IPS DF 6.9 (cell line): ENCODE measurements at regions not wholly inside any gene's neighbourhood (a gene's known extent, or its start where the extent isn't known, plus 50 kb on each side); places are given as distances from the start of the nearest gene placed in this dataset.
"Not testable (repeated sequence)": the region's sequence is repeated elsewhere in the genome, so short reads cannot be mapped to it uniquely, and the experiment has no call there.

ENCODE experiments used
- DNase-seq: peaks from one replicate; pipeline ENCODE4 v3.0.0-alpha.2; 2013; ENCODE audit warnings: low read depth, low spot score
- H3K27ac ChIP-seq: one replicate; pipeline ENCODE4 v1.5.1; 2013; ENCODE audit warnings: low read length, control low read depth
- H3K27me3 ChIP-seq: 2 replicates; pipeline ENCODE4 v1.6.1; 2013; ENCODE audit warnings: mild to moderate bottlenecking, low read length; ENCODE audit not compliant: control insufficient read depth, insufficient read depth
- H3K36me3 ChIP-seq: 2 replicates; pipeline ENCODE4 v1.6.1; 2013; ENCODE audit warnings: low read length; ENCODE audit not compliant: control insufficient read depth, insufficient read depth
- H3K4me1 ChIP-seq: 2 replicates; pipeline ENCODE4 v1.6.1; 2013; ENCODE audit warnings: low read length; ENCODE audit not compliant: control insufficient read depth, insufficient read depth
- H3K4me3 ChIP-seq: 2 replicates; pipeline ENCODE4 v1.5.1; 2013; ENCODE audit warnings: mild to moderate bottlenecking, low read length
- H3K9me3 ChIP-seq: 2 replicates; pipeline ENCODE4 v1.6.1; 2013; ENCODE audit warnings: low read length, inconsistent platforms; ENCODE audit not compliant: control insufficient read depth, insufficient read depth
- WGBS: extraction: QIAGEN DNeasy Blood & Tissue Kit; methylation state at CpG from one replicate; pipeline ENCODE4 v1.1.7; 2013; ENCODE audit warnings: mixed read lengths, missing lambda C conversion rate; ENCODE audit not compliant: insufficient read length, insufficient coverage; 5-methylcytosine and 5-hydroxymethylcytosine counted together

- 0 out of 2 replicates have a peak, but pooled peaks cover 3% of the 10 kb centered on the region for H3K4me1 ChIP-seq
- no peak for DNase-seq
- no CpG with 5 or more reads among the region's 10 CpGs for WGBS
- H3K36me3 ChIP-seq, result no peaks in the 10 kb centered on the region
- H3K27me3 ChIP-seq, result no peaks in the 10 kb centered on the region
- no peak overlapping the region for H3K4me3 ChIP-seq
- no peaks in the 10 kb centered on the region for H3K9me3 ChIP-seq
- H3K27ac ChIP-seq, result no peak overlapping the region
Measured at GRCh38 chr15:67944010-67944641, 104.3 kb upstream of the RNU6-1 start.

- no peaks in the 10 kb centered on the region for H3K27me3 ChIP-seq
- H3K4me1 ChIP-seq, result 0 out of 2 replicates have a peak, but pooled peaks cover 3% of the 10 kb centered on the region
- WGBS, result no CpG with 5 or more reads among the region's 2 CpGs
- no peaks in the 10 kb centered on the region for H3K9me3 ChIP-seq
- no peak overlapping the region for H3K4me3 ChIP-seq
- H3K27ac ChIP-seq, result no peak overlapping the region
- DNase-seq, result no peak
- no peaks in the 10 kb centered on the region for H3K36me3 ChIP-seq
Measured at GRCh38 chr15:67945131-67945530, 105.3 kb upstream of the RNU6-1 start.

- H3K9me3 ChIP-seq, result no peaks in the 10 kb centered on the region
- no peaks in the 10 kb centered on the region for H3K36me3 ChIP-seq
- 0 out of 2 replicates have a peak, but pooled peaks cover 3% of the 10 kb centered on the region for H3K4me1 ChIP-seq
- H3K4me3 ChIP-seq, result no peak overlapping the region
- H3K27me3 ChIP-seq, result no peaks in the 10 kb centered on the region
- DNase-seq, result peak; percentile 50
- WGBS, result no CpG with 5 or more reads among the region's 6 CpGs
- no peak overlapping the region for H3K27ac ChIP-seq
Measured at GRCh38 chr15:67945951-67946700, 106.3 kb upstream of the RNU6-1 start.

- Histone ChIP-seq H3K4me3 (no peak overlapping the region), H3K27ac (no peak overlapping the region), H3K27me3 (no peaks in the 10 kb centered on the region), H3K4me1 (0 out of 2 replicates have a peak, but pooled peaks cover 3% of the 10 kb centered on the region), H3K36me3 (no peaks in the 10 kb centered on the region), H3K9me3 (no peaks in the 10 kb centered on the region)
- DNase-seq, result no peak
- no CpG with 5 or more reads among the region's 4 CpGs for WGBS
Measured at GRCh38 chr15:67946701-67947100, 106.9 kb upstream of the RNU6-1 start.

GRCh38 chr15:67947254-67948039 is 106.7 kb upstream of the PIAS1 start:
- no peaks in the 10 kb centered on the region for H3K36me3 ChIP-seq
- DNase-seq, result no peak
- no CpG with 5 or more reads among the region's 8 CpGs for WGBS
- H3K27me3 ChIP-seq, result no peaks in the 10 kb centered on the region
- H3K4me3 ChIP-seq, result no peak overlapping the region
- 0 out of 2 replicates have a peak, but pooled peaks cover 3% of the 10 kb centered on the region for H3K4me1 ChIP-seq
- H3K9me3 ChIP-seq, result no peaks in the 10 kb centered on the region
- H3K27ac ChIP-seq, result no peak overlapping the region

GRCh38 chr15:67948215-67948614 is 105.9 kb upstream of the PIAS1 start:
- WGBS, result no CpG with 5 or more reads among the region's 2 CpGs
- Histone ChIP-seq H3K4me3 (no peak overlapping the region), H3K4me1 (0 out of 2 replicates have a peak, but pooled peaks cover 3% of the 10 kb centered on the region), H3K9me3 (no peaks in the 10 kb centered on the region), H3K27me3 (no peaks in the 10 kb centered on the region), H3K36me3 (no peaks in the 10 kb centered on the region), H3K27ac (no peak overlapping the region)
- DNase-seq, result no peak

GRCh38 chr15:67951187-67951586 is 102.9 kb upstream of the PIAS1 start:
- H3K4me1 ChIP-seq, H3K4me3 ChIP-seq, H3K9me3 ChIP-seq, H3K27me3 ChIP-seq, H3K36me3 ChIP-seq, DNase-seq, H3K27ac ChIP-seq: not testable (repeated sequence)
- no CpG with 5 or more reads among the region's 3 CpGs for WGBS

GRCh38 chr15:67953299-67953698 is 100.8 kb upstream of the PIAS1 start:
- no peaks in the 10 kb centered on the region for H3K36me3 ChIP-seq
- H3K9me3 ChIP-seq, result no peaks in the 10 kb centered on the region
- WGBS, result no CpG with 5 or more reads among the region's 2 CpGs
- H3K4me3 ChIP-seq, result no peak overlapping the region
- H3K27ac ChIP-seq, result no peak overlapping the region
- no peak for DNase-seq
- H3K27me3 ChIP-seq, result no peaks in the 10 kb centered on the region
- H3K4me1 ChIP-seq, result no peaks in the 10 kb centered on the region

GRCh38 chr15:67955252-67955651 is 98.9 kb upstream of the PIAS1 start:
- Histone ChIP-seq H3K4me1 (no peaks in the 10 kb centered on the region), H3K27ac (no peak overlapping the region), H3K9me3 (no peaks in the 10 kb centered on the region), H3K36me3 (no peaks in the 10 kb centered on the region), H3K27me3 (no peaks in the 10 kb centered on the region), H3K4me3 (no peak overlapping the region)
- WGBS, result no CpG with 5 or more reads among the region's 6 CpGs
- DNase-seq, result no peak

- no peak overlapping the region for H3K27ac ChIP-seq
- H3K4me3 ChIP-seq, result no peak overlapping the region
- peaks cover 3% of the 10 kb centered on the region; the same call in 1 of the 2 replicates for H3K4me1 ChIP-seq
- no peak for DNase-seq
- no peaks in the 10 kb centered on the region for H3K9me3 ChIP-seq
- H3K27me3 ChIP-seq, result no peaks in the 10 kb centered on the region
- H3K36me3 ChIP-seq, result no peaks in the 10 kb centered on the region
- WGBS, result no CpG with 5 or more reads among the region's 2 CpGs
Measured at GRCh38 chr15:67957435-67958132, 96.5 kb upstream of the PIAS1 start.
